ENCODE measurements at regions not wholly inside any gene's neighbourhood (a gene's known extent, or its start where the extent isn't known, plus 50 kb on each side); places are given as distances from the start of the nearest gene placed in this dataset.

DNA sequence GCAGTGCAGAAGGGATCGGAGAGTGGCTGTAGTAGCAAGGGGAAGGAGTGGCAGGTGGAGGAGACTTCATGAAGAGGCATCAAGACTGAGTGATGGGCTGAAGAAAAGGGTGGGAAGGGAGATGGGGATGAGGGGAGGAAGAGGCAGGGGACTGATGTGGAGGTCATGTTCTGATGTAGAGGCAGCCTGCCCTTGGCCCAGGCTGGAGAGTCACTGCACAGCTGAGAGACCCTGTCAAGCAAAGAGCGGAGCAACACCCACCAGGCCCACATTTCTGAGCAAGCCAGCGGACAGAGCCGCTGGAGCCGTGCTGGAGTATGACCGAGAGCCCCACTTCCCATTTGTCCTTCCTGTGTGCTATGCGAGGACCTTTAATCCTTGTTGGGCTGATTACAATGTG, 501.6 kb upstream of the MKI67 start:
- no peak for DNase-seq

DNA sequence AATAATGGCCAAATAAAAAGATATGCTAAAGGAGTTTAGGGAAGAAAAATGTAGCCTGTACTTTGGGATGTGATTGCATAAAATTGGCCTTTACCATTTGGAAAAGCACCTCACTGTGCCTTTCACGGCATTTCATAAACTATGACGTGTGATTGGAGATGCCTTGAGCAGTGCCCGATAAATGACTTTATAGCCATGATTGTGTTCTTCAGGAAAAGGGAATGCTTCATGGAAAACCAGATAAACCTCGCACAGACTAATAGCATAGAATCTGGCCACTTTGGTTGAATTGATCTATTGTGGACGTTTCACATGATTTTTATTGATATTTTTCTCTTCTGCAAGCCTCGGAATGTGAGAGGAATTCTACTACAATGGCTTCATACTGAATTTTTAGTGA, 502.0 kb upstream of the MKI67 start:
- no peak for DNase-seq

DNA sequence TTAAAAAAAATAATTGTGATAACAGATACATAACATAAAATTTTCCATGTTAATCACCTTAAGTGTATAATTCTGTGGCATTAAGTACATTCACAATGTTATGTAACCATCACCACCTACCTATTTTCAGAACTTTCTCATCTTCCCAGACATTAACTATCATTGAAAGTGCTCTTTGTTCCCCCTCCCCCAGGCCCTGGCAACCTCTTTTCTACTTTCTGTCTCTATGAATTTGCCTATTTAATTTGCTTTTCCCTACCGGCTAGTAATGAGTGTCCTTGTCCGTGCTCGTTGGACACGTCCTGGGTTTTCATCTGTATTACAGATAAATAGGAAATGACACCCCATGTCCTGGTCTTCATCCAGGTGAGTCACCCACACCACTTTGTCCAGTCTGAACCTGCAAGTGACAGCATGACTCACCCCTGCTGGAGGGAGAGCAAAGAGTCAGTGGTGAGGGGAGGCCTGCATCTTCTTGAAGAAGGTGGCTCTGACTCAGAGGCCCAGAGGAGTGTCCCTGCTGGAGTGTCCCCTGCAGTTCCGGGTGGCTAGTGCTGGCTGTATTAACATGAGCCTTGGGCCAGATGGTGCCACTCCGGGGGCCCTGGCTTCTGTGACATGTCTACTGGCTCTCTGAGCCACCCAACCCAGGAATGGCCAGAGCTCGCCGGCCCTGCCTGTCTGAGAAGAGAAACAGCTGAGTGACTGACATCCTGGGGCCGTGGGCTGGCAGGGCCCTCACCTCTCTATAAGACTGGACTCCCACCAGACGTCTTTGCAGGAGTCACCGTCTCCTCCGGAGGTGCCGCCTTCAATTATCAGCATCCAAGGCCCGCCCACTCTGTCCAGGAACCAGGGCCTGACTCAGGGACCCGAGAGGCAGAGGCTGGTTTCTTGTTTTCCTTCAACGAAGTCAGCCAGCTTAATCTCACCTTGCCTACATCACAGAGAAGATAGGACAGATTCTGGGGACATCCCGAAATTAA, 503.2 kb upstream of the MKI67 start:
- DNase-seq = no peak

DNA sequence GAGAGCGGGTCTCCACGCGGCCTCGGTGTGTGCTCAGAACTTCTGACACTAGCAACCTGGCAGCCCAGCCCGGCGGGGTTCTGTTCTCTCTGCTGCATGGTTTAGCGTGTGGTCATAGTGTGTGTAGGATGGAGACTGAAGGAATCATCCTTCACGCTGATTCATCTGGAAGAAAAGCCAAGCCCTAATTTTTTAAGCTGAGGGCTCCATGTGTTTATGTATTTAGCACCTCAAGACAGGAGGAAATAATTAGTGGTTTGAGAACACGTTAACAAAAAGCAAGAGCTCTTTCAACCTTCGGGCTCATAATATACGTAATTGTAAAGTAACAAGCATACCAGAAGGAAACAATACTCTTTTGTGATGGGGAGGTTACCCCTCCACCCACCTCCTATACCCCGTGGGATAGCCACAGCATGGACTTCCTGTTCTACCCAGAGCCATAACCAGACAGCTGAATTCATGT, 504.6 kb upstream of the MKI67 start:
- no peak for DNase-seq

DNA sequence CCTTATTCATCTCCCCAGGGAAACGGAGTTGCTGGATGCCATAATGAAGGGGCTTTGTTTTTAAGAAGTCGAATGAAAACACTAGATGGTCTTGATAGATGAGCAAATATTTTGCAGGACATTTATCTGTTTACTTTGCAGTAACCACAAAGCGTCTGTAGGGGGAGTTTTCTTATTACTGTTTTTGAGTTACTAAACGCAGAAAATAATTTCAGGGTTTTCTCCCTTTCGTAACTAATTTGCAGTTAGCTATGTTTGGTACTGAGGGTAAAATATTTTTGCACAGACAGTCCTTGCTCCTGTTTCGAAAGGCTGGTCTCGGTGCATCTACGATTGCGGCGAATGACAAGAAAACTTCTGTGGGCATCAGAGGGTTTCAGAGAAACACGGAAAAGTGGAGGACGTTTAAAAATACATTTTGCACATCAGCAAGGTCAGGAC, 505.6 kb upstream of the MKI67 start:
- no peak for DNase-seq

DNA sequence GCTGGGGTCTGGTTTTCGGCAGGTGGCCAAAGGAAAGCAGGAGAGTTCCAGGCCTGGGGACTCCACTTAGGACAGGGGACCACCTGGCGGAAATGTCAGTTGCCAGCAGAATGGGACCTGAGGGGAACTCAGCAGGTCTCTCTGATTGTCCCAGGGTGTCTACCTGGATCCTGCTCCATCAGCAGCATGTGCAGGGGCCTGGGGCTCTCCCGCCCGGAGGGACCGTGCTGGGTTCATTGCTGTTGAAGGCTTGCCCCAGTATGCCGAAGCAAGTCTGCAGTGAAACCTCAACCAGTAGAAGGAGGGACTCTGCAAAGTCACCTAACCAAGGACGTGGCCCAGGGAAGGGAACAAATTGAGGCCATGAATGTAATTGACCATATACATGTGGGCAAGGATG, 506.5 kb upstream of the MKI67 start:
- DNase-seq = no peak

DNA sequence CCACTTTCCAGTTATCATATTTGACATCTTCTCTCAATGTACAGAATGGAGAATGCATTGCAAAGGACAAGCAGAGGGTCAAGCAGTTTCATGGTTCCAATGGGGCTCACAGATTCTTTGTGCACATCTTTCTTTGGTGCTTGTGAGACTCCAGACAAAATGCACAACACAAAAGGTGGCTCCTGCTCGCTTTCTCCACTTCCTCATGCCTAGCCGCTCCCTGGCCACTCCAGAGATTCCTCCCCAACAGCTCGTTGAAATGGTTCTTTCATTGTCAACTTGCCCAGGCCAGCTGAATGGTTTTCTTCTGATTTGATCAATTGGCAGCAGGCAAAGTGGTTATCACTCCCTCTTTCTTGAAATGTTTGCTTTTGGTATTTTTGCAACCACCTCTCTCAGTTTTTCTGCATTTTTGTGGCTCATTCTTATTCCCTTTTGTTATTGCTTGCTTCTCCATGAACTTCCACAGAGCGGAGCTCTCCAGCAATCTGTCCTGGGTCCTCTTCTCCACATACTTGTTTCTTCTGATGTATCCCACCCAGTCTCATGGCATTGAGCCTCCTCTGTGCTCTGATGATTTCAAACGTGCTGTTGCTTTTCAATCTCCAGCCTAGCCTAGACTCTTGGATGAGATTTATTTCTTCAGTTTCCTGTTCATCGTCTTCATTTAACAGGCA, 507.8 kb upstream of the MKI67 start:
- no peak for DNase-seq

DNA sequence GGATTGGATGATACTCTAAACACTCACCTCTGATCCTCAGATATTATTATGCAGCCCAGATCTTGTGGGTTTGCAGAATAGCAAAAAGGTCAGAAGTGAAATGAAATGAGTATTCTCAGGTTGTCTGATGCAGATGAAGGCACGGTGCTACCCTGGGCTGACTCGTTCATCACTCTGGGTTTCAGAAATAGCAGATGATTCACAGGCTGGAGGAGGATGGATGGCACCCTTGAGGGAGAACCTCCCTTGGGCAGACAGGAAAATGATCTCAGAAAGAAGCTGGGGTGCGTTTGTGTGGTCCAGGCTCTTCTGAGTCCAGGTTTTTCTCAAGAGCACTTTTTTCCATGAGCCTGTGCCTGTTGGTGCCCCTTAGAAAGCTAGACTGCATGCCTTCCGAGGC, 515.8 kb upstream of the MKI67 start:
- no peak for DNase-seq

DNA sequence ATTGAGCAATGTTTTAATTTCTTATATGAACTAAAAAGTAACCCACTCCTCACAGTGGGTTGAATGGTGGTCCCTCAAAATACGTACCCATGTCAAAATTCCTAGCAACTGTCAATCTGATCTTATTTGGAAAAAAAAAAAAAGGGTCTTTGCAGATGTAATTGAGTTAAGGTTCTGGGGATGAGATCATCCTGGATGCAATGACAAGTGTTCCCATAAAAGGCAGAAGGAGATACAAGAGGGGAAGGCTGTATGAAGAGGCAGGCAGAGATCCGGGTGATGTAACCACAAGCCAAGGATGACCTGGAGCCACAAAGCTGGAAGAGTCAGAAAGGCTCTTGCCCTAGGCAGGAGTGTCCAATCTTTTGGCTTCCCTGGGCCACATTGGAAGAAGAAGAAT, 516.3 kb upstream of the MKI67 start:
- no peak for DNase-seq

DNA sequence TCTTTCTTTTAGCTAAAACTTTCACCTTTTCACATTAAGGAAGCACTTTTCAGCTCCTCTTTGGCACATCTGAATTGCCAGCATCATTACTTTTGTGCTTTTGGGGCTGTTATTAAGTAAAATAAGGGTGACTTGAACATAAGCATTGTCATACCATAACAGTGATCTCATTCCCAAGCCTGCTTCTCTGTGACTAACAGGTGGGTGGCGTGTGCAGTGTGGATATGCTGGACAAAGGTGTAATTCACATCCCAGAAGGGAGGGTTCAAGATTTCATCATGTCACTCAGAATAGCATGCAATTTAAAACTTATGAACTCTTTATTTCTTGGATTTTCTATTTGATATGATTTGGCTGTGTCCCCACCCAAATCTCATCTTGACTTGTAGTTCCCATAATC, 517.4 kb upstream of the MKI67 start:
- DNase-seq = no peak

DNA sequence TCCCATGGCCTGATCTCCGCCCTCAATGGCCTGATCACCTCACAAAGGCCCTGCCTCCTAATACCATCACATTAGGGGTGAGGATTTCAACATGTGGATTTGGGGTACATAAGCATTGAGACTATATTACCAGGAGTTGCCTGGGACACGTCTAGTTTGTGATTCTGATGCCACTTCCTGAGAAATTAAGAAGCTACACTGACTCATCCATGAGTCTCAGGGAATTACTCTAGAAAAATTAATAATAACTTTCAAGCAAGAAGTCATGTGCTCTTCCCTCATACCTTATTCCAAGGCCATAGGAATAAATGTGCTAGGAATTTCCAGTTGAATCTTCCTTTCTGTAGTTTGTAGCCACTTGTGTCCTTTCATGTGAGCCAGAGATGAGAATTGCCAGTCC, 519.3 kb upstream of the MKI67 start:
- no peak for DNase-seq

DNA sequence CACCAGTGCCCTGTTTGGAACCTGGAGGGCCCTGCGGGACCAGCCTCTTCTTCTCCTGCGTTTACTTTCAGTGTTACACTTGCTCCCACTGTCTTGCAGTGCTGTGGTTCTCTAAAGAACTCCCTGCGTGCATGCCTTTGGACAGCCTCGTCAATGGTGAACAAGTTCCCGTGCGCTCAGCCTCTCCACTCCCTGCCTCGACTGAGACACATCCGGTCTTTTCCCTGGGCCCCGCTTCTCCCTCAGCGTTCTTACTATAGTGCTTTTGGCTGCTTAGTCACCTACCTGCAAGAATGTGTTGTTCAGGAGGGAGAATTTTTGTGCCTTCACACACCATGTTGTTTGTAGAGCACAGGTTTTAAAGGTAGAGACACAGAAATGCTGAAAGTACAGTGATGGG, 520.7 kb upstream of the MKI67 start:
- DNase-seq = no peak

DNA sequence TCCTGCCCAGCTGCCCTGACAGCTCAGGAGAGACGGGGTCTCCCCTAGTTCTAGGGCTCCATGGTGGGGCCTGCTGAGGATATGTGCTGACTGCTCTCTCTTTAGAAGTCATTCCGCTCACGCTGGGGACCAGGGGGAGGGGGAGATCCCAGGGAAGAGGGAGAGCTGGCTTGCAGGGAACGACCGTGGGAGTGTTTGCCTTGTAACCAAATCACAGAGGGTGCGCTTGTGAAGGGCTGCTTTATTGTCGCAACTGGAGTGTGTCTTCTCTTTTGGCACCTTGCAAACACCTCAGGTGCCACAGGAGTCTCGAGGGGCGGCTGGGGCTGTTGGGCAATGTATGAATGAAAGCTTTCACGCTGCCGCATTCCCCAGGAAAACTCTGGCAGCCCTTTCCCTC, 531.3 kb upstream of the MKI67 start:
- DNase-seq = no peak

DNA sequence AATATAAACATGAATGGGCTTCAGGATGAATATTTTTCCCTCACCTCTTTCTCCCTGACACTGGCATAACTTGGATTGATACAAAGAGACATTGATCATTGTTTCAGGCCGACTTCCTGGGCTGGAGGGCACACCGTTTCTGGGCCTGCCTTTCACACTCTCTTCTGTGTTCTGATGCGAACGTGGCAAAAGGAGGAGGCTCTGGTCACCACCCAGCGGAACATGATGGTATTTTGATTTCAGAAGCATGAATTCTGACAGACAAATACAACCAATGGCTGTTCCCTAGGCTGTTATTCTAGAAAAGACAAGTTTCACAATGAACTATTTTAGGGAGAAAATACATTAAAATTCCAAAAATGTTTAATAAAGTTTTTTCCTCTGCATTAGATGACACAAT, 534.5 kb upstream of the MKI67 start:
- DNase-seq = no peak

DNA sequence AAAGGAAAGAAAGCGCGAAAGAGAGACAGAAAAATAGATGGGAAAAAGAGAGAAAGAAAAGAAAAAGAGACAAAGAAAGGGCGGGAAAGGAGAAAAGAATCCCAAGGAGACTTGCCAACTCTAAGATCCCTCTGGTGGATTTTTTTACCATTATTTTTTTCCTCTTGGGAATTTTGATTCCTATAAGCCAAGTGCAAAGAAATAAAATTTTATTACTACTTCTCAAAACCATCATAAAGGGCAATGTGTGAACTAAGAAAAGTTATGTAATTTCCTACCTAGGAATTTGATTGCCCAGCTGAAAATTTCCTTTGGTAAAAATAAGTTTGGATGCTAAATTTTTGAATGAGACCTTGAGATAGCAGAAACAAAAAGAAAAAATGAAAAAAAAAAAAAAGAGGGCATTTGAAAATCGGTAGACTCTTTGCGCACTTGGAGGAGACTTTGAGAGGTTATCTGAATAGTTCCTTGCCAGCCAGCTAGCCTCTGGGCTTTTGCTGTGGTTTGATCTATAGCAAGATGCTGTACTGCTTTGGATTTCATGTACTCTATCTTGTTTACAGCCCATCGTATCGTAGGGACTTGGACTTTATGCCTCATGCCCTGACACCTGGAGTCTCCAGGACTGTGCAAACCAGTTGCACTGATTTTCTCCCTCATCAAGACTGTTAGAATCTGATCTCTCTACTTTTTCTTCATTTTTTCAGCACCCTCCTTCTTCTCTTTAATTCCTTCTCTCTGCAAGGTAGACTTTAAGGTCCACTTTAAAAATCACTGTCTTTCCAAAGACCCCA, 535.4 kb upstream of the MKI67 start:
- no peak for DNase-seq

DNA sequence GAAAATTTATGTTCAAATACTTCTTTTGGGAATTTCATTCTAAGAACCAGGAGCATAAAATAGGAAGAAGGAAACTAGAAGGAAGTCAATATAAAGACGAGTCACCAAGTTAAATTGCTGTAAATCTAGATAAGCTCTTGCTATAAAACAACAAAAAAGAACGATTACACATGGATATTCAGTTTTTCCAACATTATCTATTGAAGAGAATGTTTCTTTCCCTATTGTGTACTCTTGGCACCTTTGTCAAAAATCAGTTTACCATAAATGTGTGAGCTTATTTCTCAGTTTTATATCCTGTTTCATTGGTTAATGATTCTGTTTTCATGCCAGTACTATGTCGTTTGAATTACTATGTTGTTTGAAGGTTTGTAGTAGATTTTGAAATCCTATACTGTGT, 536.3 kb upstream of the MKI67 start:
- no peak for DNase-seq

DNA sequence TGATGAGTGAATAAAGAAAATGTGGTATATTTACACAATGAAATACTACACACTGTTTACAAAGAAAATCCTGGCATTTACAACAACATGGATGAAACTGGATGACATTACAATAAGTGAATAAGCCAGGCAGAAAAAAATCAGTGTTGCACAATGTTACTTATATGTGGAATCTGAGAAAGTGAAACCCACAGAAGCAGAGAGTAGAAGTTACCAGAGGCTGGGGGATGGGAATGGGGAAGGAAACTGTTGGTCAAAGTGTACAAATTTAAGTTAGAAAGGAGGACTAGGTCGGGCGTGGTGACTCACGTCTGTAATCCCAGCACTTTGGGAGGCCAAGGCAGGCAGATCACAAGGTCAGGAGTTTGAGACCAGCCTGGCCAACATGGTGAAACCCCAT, 538.5 kb upstream of the MKI67 start:
- DNase-seq = no peak

DNA sequence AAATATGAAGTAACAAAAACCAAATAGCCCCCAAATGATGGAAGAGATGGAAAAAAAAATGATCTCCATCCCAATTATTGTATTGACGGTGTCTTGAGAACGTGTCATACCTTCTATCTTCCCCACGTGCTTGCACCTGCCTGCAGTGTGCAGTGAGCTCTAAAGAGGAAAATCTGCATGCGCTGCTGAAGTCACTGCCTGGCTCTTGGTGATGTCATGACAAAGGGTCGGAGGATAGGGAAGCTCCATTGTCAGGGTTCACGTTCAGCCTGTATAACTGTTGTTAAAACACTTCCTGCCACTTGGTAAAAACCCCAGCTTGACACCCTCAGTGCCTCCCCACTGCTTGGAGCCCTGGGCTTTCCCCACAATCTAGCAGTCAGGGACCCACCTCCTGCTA, 549.2 kb upstream of the MKI67 start:
- no peak for DNase-seq

DNA sequence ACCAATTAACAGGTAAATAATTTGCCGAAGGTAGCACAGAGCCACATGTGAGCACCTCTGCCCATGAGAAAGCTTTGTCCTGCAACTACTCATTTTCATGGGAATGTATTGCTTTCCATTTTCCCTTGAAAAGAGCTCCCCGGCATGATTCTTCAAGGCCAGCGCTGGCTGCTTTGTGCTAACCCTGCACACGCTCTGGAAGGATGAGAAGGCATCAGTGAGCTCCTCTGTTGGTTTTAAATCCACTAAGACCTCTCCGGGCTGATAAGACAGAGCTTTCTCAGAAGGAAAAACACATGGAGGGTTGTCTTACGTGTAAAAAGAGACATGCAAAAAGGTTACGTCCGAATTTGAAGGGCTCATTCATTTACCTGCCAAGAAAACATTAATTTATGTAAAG, 553.9 kb upstream of the MKI67 start:
- DNase-seq = no peak

DNA sequence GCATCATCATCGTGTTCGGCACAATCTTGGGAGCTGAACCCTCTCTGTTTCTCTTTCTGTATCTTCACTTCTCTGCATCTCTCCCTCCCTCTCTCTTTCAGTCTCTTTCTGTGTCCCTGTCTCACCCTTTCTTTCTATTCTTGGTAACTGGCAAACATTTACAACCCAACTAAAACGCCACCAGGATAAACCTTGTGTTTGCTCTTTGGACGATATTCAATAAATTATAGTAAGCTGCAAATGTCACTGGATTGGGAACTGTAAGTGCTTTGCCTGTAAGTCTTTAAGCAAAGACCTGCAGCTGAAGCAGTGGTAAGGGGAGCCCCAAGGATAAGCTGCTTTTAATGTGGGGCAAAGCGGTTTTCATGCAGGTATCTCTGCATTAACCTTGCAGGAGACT, 558.0 kb upstream of the MKI67 start:
- no peak for DNase-seq

DNA sequence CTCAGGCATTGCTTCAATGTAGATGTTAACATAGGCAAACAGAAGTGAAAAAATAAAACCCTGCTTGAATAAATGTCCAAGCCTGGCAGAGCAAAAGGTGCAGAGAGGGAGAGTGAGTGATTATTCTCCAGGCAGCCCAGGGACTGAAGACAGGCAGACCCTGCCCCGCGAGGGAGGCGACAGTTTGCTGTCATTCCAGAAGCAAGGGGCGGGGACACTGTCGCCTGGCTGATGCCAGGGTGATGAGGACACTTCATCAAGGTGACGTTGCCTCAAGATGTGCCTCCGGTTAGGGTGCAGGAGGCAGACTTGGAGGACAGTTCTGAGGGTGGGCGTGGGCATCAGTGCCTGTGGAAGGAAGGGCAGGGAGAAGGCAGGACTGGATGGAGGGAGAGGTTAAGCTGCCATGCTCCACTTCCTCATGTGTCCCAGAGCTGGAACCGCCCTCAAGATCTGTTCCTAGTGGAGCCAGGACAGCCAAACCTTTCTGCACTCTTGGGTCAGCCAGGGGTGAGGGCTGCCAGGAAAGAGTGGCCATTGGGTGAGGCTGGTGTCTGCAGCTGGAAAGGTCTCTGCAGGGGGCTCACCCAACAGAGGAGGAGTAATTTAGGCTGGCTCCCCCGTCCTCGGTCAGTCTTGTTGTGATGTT, 560.5 kb upstream of the MKI67 start:
- DNase-seq = no peak

DNA sequence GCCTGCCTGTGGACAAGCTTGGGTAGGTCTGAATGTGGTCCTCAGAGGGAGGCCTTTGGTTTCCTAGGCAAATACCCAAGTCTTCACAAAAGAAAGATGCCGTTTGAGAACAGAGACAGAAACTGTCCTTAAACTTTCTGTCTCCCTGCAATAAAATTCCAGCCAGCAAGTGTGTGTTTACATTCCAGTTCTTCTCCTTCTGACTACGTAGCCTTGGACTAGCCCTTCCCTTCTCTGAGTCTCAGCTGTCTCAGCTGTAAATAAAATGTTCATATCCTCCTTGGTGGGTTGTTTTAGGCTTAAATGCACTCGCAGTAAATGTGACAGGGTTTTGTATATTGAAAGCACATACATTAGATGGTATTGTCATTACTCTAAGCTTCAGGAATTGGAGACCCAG, 561.2 kb upstream of the MKI67 start:
- DNase-seq = no peak
